HG03354 (cell line): ENCODE measurements at regions not wholly inside any gene's neighbourhood (a gene's known extent, or its start where the extent isn't known, plus 50 kb on each side); places are given as distances from the start of the nearest gene placed in this dataset.

Experiments used
- ATAC-seq: cut with Tn5 transposase; IDR thresholded peaks from one replicate; pipeline ENCODE4 v1.9.1; 2021; ENCODE audit warnings: mild to moderate bottlenecking; ENCODE audit not compliant: unreplicated experiment, poor library complexity, severe bottlenecking

- ATAC-seq, result no peak
Observed at GRCh38 chr2:198731842-198732399, 725.8 kb downstream of the SATB2 start.

- ATAC-seq, result no peak
Observed at GRCh38 chr2:198720266-198720665, 737.5 kb downstream of the SATB2 start.

- no peak for ATAC-seq
Observed at GRCh38 chr2:198717451-198717850, 740.3 kb downstream of the SATB2 start.

GRCh38 chr2:198715302-198715835 lies 742.4 kb downstream of the SATB2 start:
- ATAC-seq, result no peak

- no peak for ATAC-seq
Observed at GRCh38 chr2:198712485-198712884, 745.3 kb downstream of the SATB2 start.

GRCh38 chr2:198711484-198711883 lies 746.3 kb downstream of the SATB2 start:
- ATAC-seq, result no peak

- no peak for ATAC-seq
Observed at GRCh38 chr2:198710562-198710961, 747.2 kb downstream of the SATB2 start.

GRCh38 chr2:198706476-198707082 lies 751.2 kb downstream of the SATB2 start:
- ATAC-seq, result no peak

- no peak for ATAC-seq
Observed at GRCh38 chr2:198703281-198703680, 754.5 kb downstream of the SATB2 start.

- ATAC-seq, result no peak
Observed at GRCh38 chr2:198702796-198703195, 754.9 kb downstream of the SATB2 start.

GRCh38 chr2:198701481-198701880 lies 756.3 kb downstream of the SATB2 start:
- ATAC-seq, result no peak

GRCh38 chr2:198700319-198700718 lies 757.4 kb downstream of the SATB2 start:
- ATAC-seq, result no peak

- no peak for ATAC-seq
Observed at GRCh38 chr2:198698230-198698629, 759.5 kb downstream of the SATB2 start.

- ATAC-seq, result no peak
Observed at GRCh38 chr2:198697794-198698193, 759.9 kb downstream of the SATB2 start.

- no peak for ATAC-seq
Observed at GRCh38 chr2:198697218-198697617, 760.5 kb downstream of the SATB2 start.

- ATAC-seq, result no peak
Observed at GRCh38 chr2:198695879-198696278, 761.9 kb downstream of the SATB2 start.

GRCh38 chr2:198692907-198693510 lies 764.7 kb downstream of the SATB2 start:
- no peak for ATAC-seq

- no peak for ATAC-seq
Observed at GRCh38 chr2:198691236-198691635, 766.5 kb downstream of the SATB2 start.

GRCh38 chr2:198664321-198664720 lies 793.4 kb downstream of the SATB2 start:
- no peak for ATAC-seq

- no peak for ATAC-seq
Observed at GRCh38 chr2:198662905-198663304, 794.8 kb downstream of the SATB2 start.

GRCh38 chr2:198660501-198660900 lies 797.2 kb downstream of the SATB2 start:
- ATAC-seq, result no peak
